BLaER1 (cell line): ENCODE measurements at regions not wholly inside any gene's neighbourhood (a gene's known extent, or its start where the extent isn't known, plus 50 kb on each side); places are given as distances from the start of the nearest gene placed in this dataset.
"Not testable (repeated sequence)": the region's sequence is repeated elsewhere in the genome, so short reads cannot be mapped to it uniquely, and the experiment has no call there.

Experiments
- H3K27ac ChIP-seq: shearing (Covaris generic); formaldehyde crosslinking; 2 replicates; pipeline ENCODE4 v1.8.1; 2022
- H3K27me3 ChIP-seq: shearing (Covaris generic); formaldehyde crosslinking; 2 replicates; pipeline ENCODE4 v1.8.1; 2022
- H3K36me3 ChIP-seq: shearing (Covaris generic); formaldehyde crosslinking; 2 replicates; pipeline ENCODE4 v1.8.1; 2022
- H3K4me1 ChIP-seq: shearing (Covaris generic); formaldehyde crosslinking; 2 replicates; pipeline ENCODE4 v1.8.1; 2022
- H3K4me2 ChIP-seq: shearing (Covaris generic); formaldehyde crosslinking; 2 replicates; pipeline ENCODE4 v1.8.1; 2022
- H3K4me3 ChIP-seq: shearing (Covaris generic); formaldehyde crosslinking; 2 replicates; pipeline ENCODE4 v1.8.1; 2022
- H3K9ac ChIP-seq: shearing (Covaris generic); formaldehyde crosslinking; 2 replicates; pipeline ENCODE4 v1.8.1; 2022
- H3K9me3 ChIP-seq: shearing (Covaris generic); formaldehyde crosslinking; 2 replicates; pipeline ENCODE4 v1.8.1; 2022
- H4K20me1 ChIP-seq: shearing (Covaris generic); formaldehyde crosslinking; 2 replicates; pipeline ENCODE4 v1.8.1; 2022
- Cebpa-rat ChIP-seq: shearing (Covaris generic); IDR thresholded peaks from 2 replicates; pipeline ENCODE4 v1.8.1; 2022

DNA sequence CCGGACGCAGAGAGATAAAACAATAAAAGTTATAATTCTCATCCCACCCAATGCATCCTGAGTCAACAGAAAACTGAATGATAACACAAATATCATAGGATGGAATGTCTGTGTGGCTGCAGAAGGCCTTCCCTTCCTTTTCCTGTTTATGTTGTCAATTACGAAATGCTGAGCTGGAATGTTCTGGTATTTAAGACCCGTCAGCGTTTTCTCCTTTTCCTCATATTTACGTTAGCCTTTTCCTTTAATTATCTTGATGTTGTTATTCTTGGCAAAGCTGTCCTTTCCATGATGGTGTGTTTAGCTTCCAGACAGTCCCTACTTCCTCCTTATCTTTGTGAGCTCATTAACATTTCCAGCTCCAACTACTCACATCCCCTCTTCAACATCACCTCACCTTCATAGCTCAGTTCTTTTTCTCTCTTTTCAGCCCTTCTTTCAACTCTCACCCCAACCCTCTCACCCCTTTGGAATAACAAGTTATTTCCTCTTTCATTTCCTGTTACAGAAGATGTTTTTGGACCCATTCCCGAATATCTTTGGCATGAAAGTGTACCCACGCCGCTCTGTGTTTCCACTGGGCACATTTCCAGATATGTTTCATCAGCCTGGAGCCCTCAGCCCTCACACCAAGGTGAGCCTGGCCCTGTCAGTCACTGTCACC is 221.6 kb downstream of the NR2F1-AS1 start:
- no peak overlapping the region for H3K9ac ChIP-seq
- no peaks in the 10 kb centered on the region for H4K20me1 ChIP-seq
- no peak overlapping the region for H3K4me2 ChIP-seq
- H3K36me3 ChIP-seq = no peaks in the 10 kb centered on the region
- H3K4me1 ChIP-seq = peaks cover 28% of the 10 kb centered on the region
- no peak overlapping the region for H3K4me3 ChIP-seq
- H3K27ac ChIP-seq = no peak overlapping the region
- no peak for TF ChIP-seq Cebpa-rat
- no peaks in the 10 kb centered on the region for H3K9me3 ChIP-seq
- H3K27me3 ChIP-seq = no peaks in the 10 kb centered on the region

DNA sequence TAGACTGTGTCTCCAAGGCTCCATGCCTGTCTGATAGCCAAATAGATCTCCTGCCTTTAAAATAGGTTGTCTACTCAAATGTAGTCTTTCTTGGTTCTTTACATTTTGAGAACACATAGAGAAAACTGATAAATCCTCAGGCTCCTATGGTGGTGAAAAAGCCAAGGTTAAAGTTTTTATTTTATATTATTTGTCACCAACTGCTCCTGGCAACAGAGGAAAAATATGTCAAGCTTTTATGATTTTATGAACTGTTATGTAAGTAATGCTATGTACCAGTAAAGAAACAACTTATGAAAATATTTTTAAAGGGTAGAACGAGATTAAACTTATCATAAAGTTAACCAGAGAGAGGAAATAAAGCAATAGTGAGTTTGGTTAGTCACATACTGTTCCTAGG is 222.8 kb downstream of the NR2F1-AS1 start:
- H3K27me3 ChIP-seq = no peaks in the 10 kb centered on the region
- no peak overlapping the region for H3K9ac ChIP-seq
- TF ChIP-seq Cebpa-rat = no peak
- no peak overlapping the region for H3K4me3 ChIP-seq
- H3K4me2 ChIP-seq = peak overlapping the region; percentile 39
- no peaks in the 10 kb centered on the region for H3K36me3 ChIP-seq
- no peaks in the 10 kb centered on the region for H4K20me1 ChIP-seq
- H3K9me3 ChIP-seq = no peaks in the 10 kb centered on the region
- H3K4me1 ChIP-seq = peaks cover 22% of the 10 kb centered on the region
- H3K27ac ChIP-seq = no peak overlapping the region

DNA sequence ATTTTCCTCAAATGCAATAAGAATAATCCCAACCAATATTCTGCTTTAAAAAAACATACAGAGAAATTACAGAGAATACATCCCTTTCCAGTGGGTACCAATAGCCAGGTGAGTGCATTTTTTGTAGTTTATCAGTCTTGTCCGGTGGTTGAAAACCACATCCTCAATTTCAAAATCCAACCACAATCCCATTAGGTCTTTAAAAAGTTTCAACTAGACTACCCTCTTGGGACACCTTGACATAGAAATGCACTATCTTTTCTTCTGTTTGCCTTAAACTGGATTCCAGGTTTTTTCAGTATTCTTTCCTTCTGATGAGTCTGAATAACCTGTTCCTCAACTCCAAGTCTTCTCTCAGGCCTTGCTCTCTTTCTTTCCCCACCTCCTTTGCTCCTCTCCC is 223.3 kb downstream of the NR2F1-AS1 start:
- Histone ChIP-seq H3K27ac (no peak overlapping the region), H3K4me3 (no peak overlapping the region), H4K20me1 (no peaks in the 10 kb centered on the region), H3K27me3 (no peaks in the 10 kb centered on the region), H3K9ac (no peak overlapping the region), H3K4me2 (peak overlapping the region; percentile 39), H3K4me1 (peaks cover 22% of the 10 kb centered on the region), H3K36me3 (no peaks in the 10 kb centered on the region), H3K9me3 (no peaks in the 10 kb centered on the region)
- no peak for TF ChIP-seq Cebpa-rat

DNA sequence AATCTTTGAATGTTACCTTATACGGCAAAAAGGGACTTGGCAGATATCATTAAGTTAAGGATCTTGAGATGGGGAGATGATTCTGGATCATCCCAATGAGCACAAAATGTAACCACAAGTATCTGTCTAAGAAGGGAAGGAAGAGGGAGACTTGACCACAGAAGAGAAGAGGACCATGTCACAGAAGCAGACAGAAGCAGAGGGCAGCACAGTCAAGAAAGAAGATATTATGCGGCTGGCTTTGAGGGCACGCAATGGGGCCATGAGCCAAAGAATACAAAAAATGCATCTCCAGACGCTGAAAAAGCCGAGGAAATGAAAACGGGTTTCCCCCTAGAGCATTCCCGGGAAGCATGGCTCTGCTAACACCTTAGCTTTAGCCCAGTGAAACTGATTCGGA is 225.3 kb downstream of the NR2F1-AS1 start:
- no peak overlapping the region for H3K9ac ChIP-seq
- H3K9me3 ChIP-seq = no peaks in the 10 kb centered on the region
- H3K36me3 ChIP-seq = no peaks in the 10 kb centered on the region
- H3K4me1 ChIP-seq = peaks cover 22% of the 10 kb centered on the region
- H3K27ac ChIP-seq = no peak overlapping the region
- no peak overlapping the region for H3K4me3 ChIP-seq
- no peak overlapping the region for H3K4me2 ChIP-seq
- no peak for TF ChIP-seq Cebpa-rat
- H4K20me1 ChIP-seq = no peaks in the 10 kb centered on the region
- H3K27me3 ChIP-seq = no peaks in the 10 kb centered on the region

DNA sequence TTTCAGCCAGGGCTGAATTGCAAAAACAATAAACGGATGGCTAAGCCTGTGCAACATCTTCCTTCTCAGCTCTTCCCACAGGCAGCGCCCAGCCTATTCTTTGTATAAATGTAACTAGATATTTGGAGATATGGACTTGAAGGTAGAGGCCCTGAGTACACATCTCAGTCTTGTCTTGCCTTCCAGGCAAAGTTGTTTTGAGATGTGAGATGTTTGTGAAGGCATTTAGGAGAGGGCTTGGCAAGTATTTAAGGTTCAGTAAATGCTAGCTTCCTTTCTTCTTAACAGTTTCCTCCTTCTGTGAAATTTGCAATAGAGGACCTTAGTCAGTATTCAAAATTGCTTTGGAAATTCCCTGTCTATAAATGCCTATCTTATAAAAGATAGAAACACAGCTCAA is 228.8 kb downstream of the NR2F1-AS1 start:
- Histone ChIP-seq H3K4me3 (no peak overlapping the region), H3K27me3 (no peaks in the 10 kb centered on the region), H3K4me1 (peaks cover 15% of the 10 kb centered on the region), H3K4me2 (no peak overlapping the region), H3K9me3 (no peaks in the 10 kb centered on the region), H4K20me1 (no peaks in the 10 kb centered on the region), H3K36me3 (no peaks in the 10 kb centered on the region), H3K27ac (no peak overlapping the region), H3K9ac (no peak overlapping the region)
- no peak for TF ChIP-seq Cebpa-rat

DNA sequence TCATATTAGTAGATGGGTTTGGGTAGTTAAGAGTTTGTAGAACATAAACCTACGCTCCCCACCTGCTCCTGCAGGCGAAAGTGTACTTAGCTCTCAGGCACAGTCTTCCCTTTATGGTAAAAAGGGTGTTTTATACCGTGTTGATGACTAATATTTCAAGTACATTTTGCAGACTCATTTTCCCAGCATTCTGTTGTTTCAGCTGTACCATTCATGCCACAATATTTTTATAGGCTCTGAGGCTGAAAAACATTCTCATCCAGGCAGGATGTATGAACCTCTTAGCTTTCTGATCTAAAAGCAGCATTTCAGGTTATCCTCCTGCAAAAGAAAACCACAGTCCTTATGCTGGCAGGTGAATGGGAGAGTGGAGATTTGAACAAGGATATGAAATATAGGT is 231.4 kb downstream of the NR2F1-AS1 start:
- H4K20me1 ChIP-seq = no peaks in the 10 kb centered on the region
- H3K9me3 ChIP-seq = no peaks in the 10 kb centered on the region
- no peak for TF ChIP-seq Cebpa-rat
- no peaks in the 10 kb centered on the region for H3K4me1 ChIP-seq
- no peak overlapping the region for H3K4me2 ChIP-seq
- no peaks in the 10 kb centered on the region for H3K27me3 ChIP-seq
- no peaks in the 10 kb centered on the region for H3K36me3 ChIP-seq
- no peak overlapping the region for H3K9ac ChIP-seq
- no peak overlapping the region for H3K27ac ChIP-seq
- no peak overlapping the region for H3K4me3 ChIP-seq

DNA sequence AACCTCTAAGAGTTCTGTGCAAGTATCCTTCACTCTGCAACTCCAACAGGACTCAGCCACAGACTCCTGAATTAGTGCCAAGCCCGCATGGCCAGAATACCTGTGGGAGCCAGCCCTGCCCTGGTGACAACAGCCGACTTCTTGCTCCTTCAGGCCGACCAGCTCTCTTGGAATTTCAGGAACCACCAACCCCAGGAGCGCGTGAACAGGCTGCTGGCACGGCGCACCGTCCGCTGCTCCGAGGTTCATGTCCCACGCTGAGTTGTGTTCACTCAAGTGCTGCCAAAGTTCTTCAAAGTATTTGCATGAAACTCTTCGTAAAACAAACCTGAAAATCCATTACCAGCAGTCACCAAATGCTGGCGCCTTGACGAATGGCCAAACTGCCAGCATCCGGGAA is 232.8 kb downstream of the NR2F1-AS1 start:
- no peak for TF ChIP-seq Cebpa-rat
- no peaks in the 10 kb centered on the region for H3K9me3 ChIP-seq
- no peaks in the 10 kb centered on the region for H3K27me3 ChIP-seq
- H3K4me2 ChIP-seq = no peak overlapping the region
- H3K36me3 ChIP-seq = no peaks in the 10 kb centered on the region
- no peaks in the 10 kb centered on the region for H4K20me1 ChIP-seq
- no peak overlapping the region for H3K27ac ChIP-seq
- H3K9ac ChIP-seq = no peak overlapping the region
- no peaks in the 10 kb centered on the region for H3K4me1 ChIP-seq
- H3K4me3 ChIP-seq = no peak overlapping the region

DNA sequence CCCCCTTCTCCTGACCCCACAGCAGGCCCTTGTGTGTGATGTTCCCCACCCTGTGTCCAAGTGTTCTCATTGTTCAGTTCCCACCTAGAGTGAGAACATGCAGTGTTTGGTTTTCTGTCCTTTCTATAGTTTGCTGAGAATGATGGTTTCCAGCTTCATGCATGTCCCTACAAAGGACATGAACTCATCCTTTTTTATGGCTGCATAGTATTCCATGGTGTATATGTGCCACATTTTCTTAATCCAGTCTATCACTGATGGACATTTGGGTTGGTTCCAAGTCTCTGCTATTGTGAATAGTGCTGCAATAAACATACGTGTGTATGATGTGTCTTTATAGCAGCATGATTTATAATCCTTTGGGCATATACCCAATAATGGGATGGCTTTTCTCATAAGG is 234.2 kb downstream of the NR2F1-AS1 start:
- H3K9ac ChIP-seq, H3K27me3 ChIP-seq, H3K4me2 ChIP-seq, H4K20me1 ChIP-seq, H3K4me3 ChIP-seq, H3K9me3 ChIP-seq, H3K36me3 ChIP-seq, H3K4me1 ChIP-seq, H3K27ac ChIP-seq: not testable (repeated sequence)

DNA sequence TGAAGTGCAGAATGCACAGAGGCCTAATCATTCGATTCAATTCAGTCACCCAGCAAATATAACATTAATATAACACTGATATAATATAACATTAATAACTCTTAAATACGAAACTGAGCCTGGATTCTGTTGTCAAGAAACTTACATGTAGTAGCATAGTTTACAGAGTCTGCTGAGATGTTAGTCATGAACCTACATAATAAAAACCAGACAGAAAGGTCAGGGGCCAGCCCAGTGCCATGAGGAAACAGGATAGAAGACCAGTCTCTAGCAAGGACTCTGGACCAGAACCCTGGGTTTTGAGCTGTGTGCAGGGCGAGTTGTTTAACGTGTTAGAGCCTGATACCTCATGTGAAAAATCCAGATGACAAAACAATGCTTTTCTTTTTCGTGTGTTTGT is 234.7 kb downstream of the NR2F1-AS1 start:
- H3K9ac ChIP-seq = no peak overlapping the region
- no peak overlapping the region for H3K4me3 ChIP-seq
- no peaks in the 10 kb centered on the region for H3K4me1 ChIP-seq
- TF ChIP-seq Cebpa-rat = no peak
- no peaks in the 10 kb centered on the region for H3K27me3 ChIP-seq
- no peak overlapping the region for H3K4me2 ChIP-seq
- no peaks in the 10 kb centered on the region for H3K36me3 ChIP-seq
- no peaks in the 10 kb centered on the region for H3K9me3 ChIP-seq
- H4K20me1 ChIP-seq = no peaks in the 10 kb centered on the region
- no peak overlapping the region for H3K27ac ChIP-seq

DNA sequence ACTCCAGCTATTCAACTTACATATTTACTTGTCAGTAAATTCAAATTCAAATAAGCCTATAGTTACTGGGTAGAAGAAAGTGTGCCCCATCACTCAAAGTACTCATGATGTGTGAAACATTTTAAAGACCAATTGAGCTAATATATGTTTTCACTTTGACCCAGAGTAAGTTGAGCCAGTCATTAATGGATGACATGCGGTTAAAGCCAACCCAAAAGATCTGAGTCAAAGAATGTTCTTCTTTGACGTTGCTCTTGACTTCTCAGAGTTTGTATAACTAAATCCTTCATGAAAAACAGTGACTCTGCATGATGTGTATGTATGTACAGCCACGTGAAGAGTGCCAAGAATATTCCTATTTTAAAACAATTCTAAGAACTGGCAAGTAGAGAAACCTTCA is 237.4 kb downstream of the NR2F1-AS1 start:
- Histone ChIP-seq H3K4me2 (no peak overlapping the region), H4K20me1 (no peaks in the 10 kb centered on the region), H3K36me3 (no peaks in the 10 kb centered on the region), H3K4me3 (no peak overlapping the region), H3K4me1 (no peaks in the 10 kb centered on the region), H3K27me3 (no peaks in the 10 kb centered on the region), H3K27ac (no peak overlapping the region), H3K9me3 (peaks cover 4% of the 10 kb centered on the region; the same call in 1 of the 2 replicates), H3K9ac (no peak overlapping the region)
- TF ChIP-seq Cebpa-rat = no peak

DNA sequence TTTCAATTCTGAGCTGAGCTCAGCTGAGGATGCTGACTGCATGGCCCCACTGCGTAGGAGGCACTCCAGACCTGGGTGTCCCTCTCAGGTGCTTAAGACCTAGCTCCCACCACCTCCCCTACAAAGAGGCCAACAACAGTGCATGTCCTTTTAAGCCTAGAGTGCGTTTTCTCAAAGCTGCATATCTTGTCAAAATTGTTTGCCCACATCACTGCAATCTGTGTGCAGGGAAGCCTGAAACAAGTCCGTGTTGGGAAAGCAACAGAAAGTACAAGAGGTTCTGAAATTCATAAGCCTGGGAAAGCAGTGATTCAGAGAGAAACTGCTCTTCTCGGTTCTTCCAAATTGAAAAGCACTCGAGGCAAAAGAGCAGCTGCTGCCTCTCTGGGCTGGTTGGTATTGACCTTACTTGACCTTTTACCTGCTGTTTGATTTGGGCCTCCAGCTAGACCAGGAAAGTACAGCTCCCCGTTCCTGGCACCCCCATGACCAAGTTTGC is 238.4 kb downstream of the NR2F1-AS1 start:
- H3K36me3 ChIP-seq = no peaks in the 10 kb centered on the region
- H3K27me3 ChIP-seq = no peaks in the 10 kb centered on the region
- no peaks in the 10 kb centered on the region for H3K4me1 ChIP-seq
- no peak overlapping the region for H3K4me2 ChIP-seq
- no peak for TF ChIP-seq Cebpa-rat
- no peaks in the 10 kb centered on the region for H4K20me1 ChIP-seq
- peaks cover 4% of the 10 kb centered on the region; the same call in 1 of the 2 replicates for H3K9me3 ChIP-seq
- H3K9ac ChIP-seq = no peak overlapping the region
- H3K4me3 ChIP-seq = no peak overlapping the region
- no peak overlapping the region for H3K27ac ChIP-seq
